ENCODE measurements at regions not wholly inside any gene's neighbourhood (a gene's known extent, or its start where the extent isn't known, plus 50 kb on each side); places are given as distances from the start of the nearest gene placed in this dataset.

GRCh38 chr21:15278851-15279250, 214.1 kb upstream of the NRIP1 start:
- DNase-seq (ENCODE audit: insufficient read length, low spot score), result no peak
- TF ChIP-seq POLR2AphosphoS5 (IDR thresholded peaks at IDR 0.05; ENCODE audit: low read depth, low read length) (no peak), POU2F2 (IDR thresholded peaks at IDR 0.05; ENCODE audit: low read depth, low read length) (no peak), TAF1 (IDR thresholded peaks at IDR 0.05; ENCODE audit: low read depth, low read length) (no peak), SPI1 (IDR thresholded peaks at IDR 0.05; ENCODE audit: low read depth, low read length) (no peak), PAX5 (IDR thresholded peaks at IDR 0.05; ENCODE audit: insufficient read depth, low read length, severe bottlenecking) (no peak), POLR2A (IDR thresholded peaks at IDR 0.05; ENCODE audit: low read depth, low read length) (no peak)
- FAIRE-seq, result no peak

- FAIRE-seq (no peak), DNase-seq (ENCODE audit: insufficient read length, low spot score) (no peak)
- TF ChIP-seq POLR2AphosphoS5 (IDR thresholded peaks at IDR 0.05; ENCODE audit: low read depth, low read length) (no peak), SPI1 (IDR thresholded peaks at IDR 0.05; ENCODE audit: low read depth, low read length) (no peak), PAX5 (IDR thresholded peaks at IDR 0.05; ENCODE audit: insufficient read depth, low read length, severe bottlenecking) (no peak), POLR2A (IDR thresholded peaks at IDR 0.05; ENCODE audit: low read depth, low read length) (no peak), POU2F2 (IDR thresholded peaks at IDR 0.05; ENCODE audit: low read depth, low read length) (no peak), TAF1 (IDR thresholded peaks at IDR 0.05; ENCODE audit: low read depth, low read length) (no peak)
Measured at GRCh38 chr21:15279482-15279881, 214.7 kb upstream of the NRIP1 start.

GRCh38 chr21:15281714-15282113, 216.9 kb upstream of the NRIP1 start:
- FAIRE-seq (no peak), DNase-seq (ENCODE audit: insufficient read length, low spot score) (no peak)
- TF ChIP-seq SPI1 (IDR thresholded peaks at IDR 0.05; ENCODE audit: low read depth, low read length) (no peak), TAF1 (IDR thresholded peaks at IDR 0.05; ENCODE audit: low read depth, low read length) (no peak), PAX5 (IDR thresholded peaks at IDR 0.05; ENCODE audit: insufficient read depth, low read length, severe bottlenecking) (no peak), POU2F2 (IDR thresholded peaks at IDR 0.05; ENCODE audit: low read depth, low read length) (no peak), POLR2A (IDR thresholded peaks at IDR 0.05; ENCODE audit: low read depth, low read length) (no peak), POLR2AphosphoS5 (IDR thresholded peaks at IDR 0.05; ENCODE audit: low read depth, low read length) (no peak)

DNA sequence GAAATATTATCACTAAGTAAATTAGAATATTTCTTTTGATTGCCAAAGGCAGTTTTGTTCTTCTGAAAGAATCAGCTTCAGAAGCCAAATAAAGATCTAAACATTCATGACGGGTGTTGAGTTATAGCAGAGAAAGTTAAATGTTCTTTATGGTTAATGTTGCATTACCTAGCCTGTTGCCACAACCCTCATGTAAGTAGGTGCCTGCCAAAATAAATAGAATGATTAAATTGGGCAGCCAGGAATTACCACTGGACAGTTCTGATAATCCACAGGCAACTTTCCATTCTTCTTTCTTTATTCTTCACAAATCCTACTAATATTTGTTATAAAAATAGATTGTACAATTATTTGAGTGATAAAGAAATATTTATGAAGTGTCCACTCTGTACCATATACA, 217.9 kb upstream of the NRIP1 start:
- no peak for FAIRE-seq
- TF ChIP-seq POLR2AphosphoS5 (IDR thresholded peaks at IDR 0.05; ENCODE audit: low read depth, low read length), result no peak
- no peak for TF ChIP-seq SPI1 (IDR thresholded peaks at IDR 0.05; ENCODE audit: low read depth, low read length)
- no peak for TF ChIP-seq POU2F2 (IDR thresholded peaks at IDR 0.05; ENCODE audit: low read depth, low read length)
- TF ChIP-seq POLR2A (IDR thresholded peaks at IDR 0.05; ENCODE audit: low read depth, low read length), result no peak
- TF ChIP-seq TAF1 (IDR thresholded peaks at IDR 0.05; ENCODE audit: low read depth, low read length), result no peak
- TF ChIP-seq PAX5 (IDR thresholded peaks at IDR 0.05; ENCODE audit: insufficient read depth, low read length, severe bottlenecking), result no peak
- no peak for DNase-seq (ENCODE audit: insufficient read length, low spot score)

DNA sequence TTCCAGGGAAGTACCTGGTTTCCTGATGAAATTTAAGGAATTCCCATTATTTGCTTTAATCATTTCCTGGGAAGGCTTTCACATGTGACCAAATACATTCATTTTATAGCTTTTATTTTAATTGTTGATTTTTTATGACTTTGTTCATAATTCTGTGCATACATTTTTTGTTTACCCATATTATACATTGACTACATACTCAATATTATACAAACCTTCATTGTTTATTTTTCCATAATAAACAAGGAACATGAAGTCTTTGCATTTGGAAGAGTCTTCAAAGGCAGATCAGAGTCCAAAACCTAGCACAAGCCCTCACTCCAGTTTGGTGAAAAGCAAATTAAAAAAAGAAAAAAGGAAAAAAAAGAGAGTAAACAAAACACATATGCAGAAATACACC, 218.3 kb upstream of the NRIP1 start:
- TF ChIP-seq PAX5 (IDR thresholded peaks at IDR 0.05; ENCODE audit: insufficient read depth, low read length, severe bottlenecking) (no peak), POU2F2 (IDR thresholded peaks at IDR 0.05; ENCODE audit: low read depth, low read length) (no peak), TAF1 (IDR thresholded peaks at IDR 0.05; ENCODE audit: low read depth, low read length) (no peak), SPI1 (IDR thresholded peaks at IDR 0.05; ENCODE audit: low read depth, low read length) (no peak), POLR2A (IDR thresholded peaks at IDR 0.05; ENCODE audit: low read depth, low read length) (no peak), POLR2AphosphoS5 (IDR thresholded peaks at IDR 0.05; ENCODE audit: low read depth, low read length) (no peak)
- DNase-seq (ENCODE audit: insufficient read length, low spot score), result no peak
- FAIRE-seq, result no peak

DNA sequence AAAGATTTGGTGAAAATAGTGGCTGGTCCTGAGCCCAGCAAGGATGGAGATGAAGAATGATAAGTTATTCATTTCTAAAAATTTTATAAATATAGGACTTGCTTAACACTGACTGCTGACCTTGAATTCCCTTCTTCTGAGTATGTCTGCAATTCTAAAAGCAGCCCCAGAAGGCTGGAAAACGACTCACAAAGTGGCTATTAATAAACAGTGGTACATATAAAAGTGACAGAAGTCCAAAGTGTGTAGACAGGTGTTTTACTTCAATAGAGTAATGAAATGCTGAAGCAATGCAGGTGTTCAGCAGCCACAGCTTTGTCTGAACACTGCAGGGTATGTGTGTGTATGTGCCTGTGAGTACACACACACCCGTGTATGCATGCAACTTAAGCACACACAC, 219.0 kb upstream of the NRIP1 start:
- no peak for DNase-seq (ENCODE audit: insufficient read length, low spot score)
- no peak for FAIRE-seq
- TF ChIP-seq SPI1 (IDR thresholded peaks at IDR 0.05; ENCODE audit: low read depth, low read length) (no peak), PAX5 (IDR thresholded peaks at IDR 0.05; ENCODE audit: insufficient read depth, low read length, severe bottlenecking) (no peak), POLR2AphosphoS5 (IDR thresholded peaks at IDR 0.05; ENCODE audit: low read depth, low read length) (no peak), POLR2A (IDR thresholded peaks at IDR 0.05; ENCODE audit: low read depth, low read length) (no peak), POU2F2 (IDR thresholded peaks at IDR 0.05; ENCODE audit: low read depth, low read length) (no peak), TAF1 (IDR thresholded peaks at IDR 0.05; ENCODE audit: low read depth, low read length) (no peak)

DNA sequence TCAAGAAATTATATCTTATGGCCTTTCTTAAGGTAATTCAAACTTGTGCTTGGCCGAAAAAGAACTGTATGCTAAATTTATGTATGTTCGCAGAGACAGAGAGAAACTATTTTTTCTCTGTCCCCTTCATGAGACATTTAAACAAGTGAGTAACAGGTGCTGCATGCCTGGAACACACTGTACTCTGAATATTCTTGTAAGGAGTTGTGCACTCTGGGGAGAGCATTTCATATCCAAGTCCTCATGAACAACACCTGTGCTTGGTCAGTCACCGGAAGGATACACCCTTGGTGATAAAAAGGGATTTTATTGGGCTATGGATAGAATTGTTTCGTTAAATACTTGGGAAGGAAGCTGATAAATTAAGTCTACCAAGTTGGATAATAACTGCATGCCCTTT, 220.8 kb upstream of the NRIP1 start:
- TF ChIP-seq PAX5 (IDR thresholded peaks at IDR 0.05; ENCODE audit: insufficient read depth, low read length, severe bottlenecking), result no peak
- TF ChIP-seq POU2F2 (IDR thresholded peaks at IDR 0.05; ENCODE audit: low read depth, low read length), result no peak
- TF ChIP-seq TAF1 (IDR thresholded peaks at IDR 0.05; ENCODE audit: low read depth, low read length), result no peak
- no peak for TF ChIP-seq POLR2A (IDR thresholded peaks at IDR 0.05; ENCODE audit: low read depth, low read length)
- no peak for TF ChIP-seq POLR2AphosphoS5 (IDR thresholded peaks at IDR 0.05; ENCODE audit: low read depth, low read length)
- TF ChIP-seq SPI1 (IDR thresholded peaks at IDR 0.05; ENCODE audit: low read depth, low read length), result no peak
- no peak for DNase-seq (ENCODE audit: insufficient read length, low spot score)
- no peak for FAIRE-seq

- FAIRE-seq (no peak), DNase-seq (ENCODE audit: insufficient read length, low spot score) (no peak)
- no peak for TF ChIP-seq PAX5 (IDR thresholded peaks at IDR 0.05; ENCODE audit: insufficient read depth, low read length, severe bottlenecking)
- no peak for TF ChIP-seq POLR2AphosphoS5 (IDR thresholded peaks at IDR 0.05; ENCODE audit: low read depth, low read length)
- no peak for TF ChIP-seq POLR2A (IDR thresholded peaks at IDR 0.05; ENCODE audit: low read depth, low read length)
- TF ChIP-seq POU2F2 (IDR thresholded peaks at IDR 0.05; ENCODE audit: low read depth, low read length), result no peak
- TF ChIP-seq TAF1 (IDR thresholded peaks at IDR 0.05; ENCODE audit: low read depth, low read length), result no peak
- no peak for TF ChIP-seq SPI1 (IDR thresholded peaks at IDR 0.05; ENCODE audit: low read depth, low read length)
Measured at GRCh38 chr21:15289246-15289645, 224.4 kb upstream of the NRIP1 start.

DNA sequence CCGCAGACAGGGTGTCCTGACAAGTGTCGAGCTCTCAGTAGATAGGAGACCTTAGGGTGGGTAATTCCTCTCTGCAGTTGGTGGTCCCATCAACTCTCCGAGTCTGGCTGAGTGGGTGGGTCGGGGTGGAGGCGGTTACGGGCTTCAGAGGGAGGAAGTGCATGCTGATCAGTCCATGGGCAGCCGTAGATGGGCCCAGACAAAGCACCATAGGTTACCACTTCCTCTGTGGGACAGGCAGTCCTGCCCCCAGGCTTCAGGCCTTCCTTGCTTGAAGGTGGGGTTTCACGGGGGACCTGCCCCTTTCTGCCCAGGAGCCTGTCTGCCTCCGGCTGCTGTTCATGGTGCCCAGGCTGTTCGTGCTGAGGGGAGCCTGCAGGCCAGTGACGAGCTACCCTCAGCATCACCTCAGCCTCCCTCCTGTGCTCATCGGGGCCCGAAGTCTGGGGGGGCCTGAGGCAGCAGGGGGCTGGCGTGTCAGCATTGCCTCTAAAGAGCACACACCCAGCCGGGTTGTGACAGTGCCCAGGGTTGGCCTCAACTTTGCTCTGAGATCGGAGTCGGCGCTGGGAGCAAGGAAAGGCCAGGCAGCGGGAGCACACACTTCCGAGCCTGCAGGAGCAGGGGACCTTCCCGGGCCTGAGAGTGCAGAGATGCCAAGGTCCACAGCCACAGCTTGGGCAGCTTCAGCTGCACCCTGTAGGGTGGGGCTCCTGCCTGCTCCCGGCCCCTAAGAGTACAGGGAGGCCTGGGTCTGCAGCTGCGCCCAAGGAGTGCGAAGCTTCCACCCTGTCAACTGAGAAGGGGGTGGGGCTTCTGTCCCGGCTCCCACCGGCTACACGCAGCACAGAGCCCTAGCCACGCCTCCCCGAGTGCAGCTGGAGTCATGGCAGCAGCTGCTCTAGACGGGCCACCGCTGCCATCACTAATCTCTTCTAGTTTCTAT, 225.4 kb upstream of the NRIP1 start:
- TF ChIP-seq SPI1 (IDR thresholded peaks at IDR 0.05; ENCODE audit: low read depth, low read length) (no peak), POU2F2 (IDR thresholded peaks at IDR 0.05; ENCODE audit: low read depth, low read length) (no peak), POLR2AphosphoS5 (IDR thresholded peaks at IDR 0.05; ENCODE audit: low read depth, low read length) (no peak), POLR2A (IDR thresholded peaks at IDR 0.05; ENCODE audit: low read depth, low read length) (no peak), PAX5 (IDR thresholded peaks at IDR 0.05; ENCODE audit: insufficient read depth, low read length, severe bottlenecking) (no peak), TAF1 (IDR thresholded peaks at IDR 0.05; ENCODE audit: low read depth, low read length) (no peak)
- DNase-seq (ENCODE audit: insufficient read length, low spot score), result no peak

More for the DNA sequence above, 225.4 kb upstream of the NRIP1 start:
- no peak for FAIRE-seq
